PFSK-1 (cell line): ENCODE measurements at regions not wholly inside any gene's neighbourhood (a gene's known extent, or its start where the extent isn't known, plus 50 kb on each side); places are given as distances from the start of the nearest gene placed in this dataset.

ENCODE experiments used
- POLR2AphosphoS5 ChIP-seq: IDR thresholded peaks from 2 replicates; pipeline ENCODE4 v1.6.1; 2012; ENCODE audit warnings: low read depth, mild to moderate bottlenecking, control low read depth, low read length, moderate library complexity
- TAF1 ChIP-seq: IDR thresholded peaks from 2 replicates; pipeline ENCODE4 v1.6.1; 2012; ENCODE audit warnings: low read length, control low read depth, borderline replicate concordance; ENCODE audit not compliant: insufficient read depth
- TF ChIP-seq, protein P1 (sequence below), 2 experiments: IDR thresholded peaks; 2 replicates each; pipeline versions ENCODE4 v1.6.1 to v1.8.0; 2011 to 2012; ENCODE audit warnings: low read depth in 2 of 2, low read length in 2 of 2, control low read depth in 1 of 2, inconsistent platforms in 1 of 2, mild to moderate bottlenecking in 1 of 2, moderate library complexity in 1 of 2; ENCODE audit not compliant: insufficient read depth in 1 of 2

DNA sequence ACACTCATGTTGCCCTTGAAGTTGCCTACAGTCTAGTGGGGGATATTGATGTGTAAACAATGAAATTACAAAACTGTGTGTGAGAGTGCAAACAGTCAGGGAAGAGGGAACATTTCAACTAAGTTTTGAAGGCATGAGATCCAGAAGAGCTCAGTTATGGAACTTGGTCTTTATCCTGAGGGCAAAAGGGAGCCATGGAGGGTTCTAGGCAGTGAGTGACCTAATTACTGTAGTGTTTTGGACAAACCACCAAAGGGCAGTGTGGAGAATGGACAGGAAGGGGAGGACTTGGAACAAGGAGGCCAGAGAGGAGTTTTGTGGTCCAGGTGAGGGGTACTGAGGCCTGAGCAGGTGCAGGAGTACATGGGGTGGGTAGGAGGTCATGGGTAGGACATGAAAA is 143.7 kb upstream of the SMIM23 start:
- no peak for TF ChIP-seq POLR2AphosphoS5
- no peak for TF ChIP-seq TAF1
- TF ChIP-seq, protein P1, sequence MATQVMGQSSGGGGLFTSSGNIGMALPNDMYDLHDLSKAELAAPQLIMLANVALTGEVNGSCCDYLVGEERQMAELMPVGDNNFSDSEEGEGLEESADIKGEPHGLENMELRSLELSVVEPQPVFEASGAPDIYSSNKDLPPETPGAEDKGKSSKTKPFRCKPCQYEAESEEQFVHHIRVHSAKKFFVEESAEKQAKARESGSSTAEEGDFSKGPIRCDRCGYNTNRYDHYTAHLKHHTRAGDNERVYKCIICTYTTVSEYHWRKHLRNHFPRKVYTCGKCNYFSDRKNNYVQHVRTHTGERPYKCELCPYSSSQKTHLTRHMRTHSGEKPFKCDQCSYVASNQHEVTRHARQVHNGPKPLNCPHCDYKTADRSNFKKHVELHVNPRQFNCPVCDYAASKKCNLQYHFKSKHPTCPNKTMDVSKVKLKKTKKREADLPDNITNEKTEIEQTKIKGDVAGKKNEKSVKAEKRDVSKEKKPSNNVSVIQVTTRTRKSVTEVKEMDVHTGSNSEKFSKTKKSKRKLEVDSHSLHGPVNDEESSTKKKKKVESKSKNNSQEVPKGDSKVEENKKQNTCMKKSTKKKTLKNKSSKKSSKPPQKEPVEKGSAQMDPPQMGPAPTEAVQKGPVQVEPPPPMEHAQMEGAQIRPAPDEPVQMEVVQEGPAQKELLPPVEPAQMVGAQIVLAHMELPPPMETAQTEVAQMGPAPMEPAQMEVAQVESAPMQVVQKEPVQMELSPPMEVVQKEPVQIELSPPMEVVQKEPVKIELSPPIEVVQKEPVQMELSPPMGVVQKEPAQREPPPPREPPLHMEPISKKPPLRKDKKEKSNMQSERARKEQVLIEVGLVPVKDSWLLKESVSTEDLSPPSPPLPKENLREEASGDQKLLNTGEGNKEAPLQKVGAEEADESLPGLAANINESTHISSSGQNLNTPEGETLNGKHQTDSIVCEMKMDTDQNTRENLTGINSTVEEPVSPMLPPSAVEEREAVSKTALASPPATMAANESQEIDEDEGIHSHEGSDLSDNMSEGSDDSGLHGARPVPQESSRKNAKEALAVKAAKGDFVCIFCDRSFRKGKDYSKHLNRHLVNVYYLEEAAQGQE (IDR thresholded peaks at IDR 0.05; ENCODE audit: insufficient read depth in 1 of 2, low read depth in 2 of 2, low read length in 2 of 2) = no peak
